Urothelium cell line (cell line): ENCODE measurements at regions not wholly inside any gene's neighbourhood (a gene's known extent, or its start where the extent isn't known, plus 50 kb on each side); places are given as distances from the start of the nearest gene placed in this dataset.

ENCODE experiments used
- DNase-seq: peaks from one replicate; pipeline ENCODE4 v3.0.0; 2011; ENCODE audit warnings: low spot score, mixed read lengths
- FAIRE-seq: peaks from 2 replicates; lab custom pipeline; 2011; peaks lifted over from hg19 to GRCh38; lab: Jason Lieb, UNC

- DNase-seq: no peak
- no peak for FAIRE-seq
These were observed 134.3 kb downstream of the TMEM132E start for GRCh38 chr17:34713687-34714086.

- DNase-seq: no peak
- FAIRE-seq: no peak
These were observed 133.3 kb downstream of the TMEM132E start for GRCh38 chr17:34712481-34713195.

GRCh38 chr17:34711646-34712045 lies 132.3 kb downstream of the TMEM132E start:
- DNase-seq (no peak), FAIRE-seq (no peak)

GRCh38 chr17:34710226-34710625 lies 130.8 kb downstream of the TMEM132E start:
- FAIRE-seq (no peak), DNase-seq (no peak)

- no peak for DNase-seq
- no peak for FAIRE-seq
These were observed 129.9 kb downstream of the TMEM132E start for GRCh38 chr17:34709158-34709754.

GRCh38 chr17:34706029-34706428 lies 126.6 kb downstream of the TMEM132E start:
- no peak for FAIRE-seq
- DNase-seq: peak; percentile 30

- FAIRE-seq (no peak), DNase-seq (peak; percentile 36)
These were observed 124.2 kb downstream of the TMEM132E start for GRCh38 chr17:34703533-34703932.

GRCh38 chr17:34699181-34699580 lies 119.8 kb downstream of the TMEM132E start:
- DNase-seq: no peak

GRCh38 chr17:34692920-34693319 lies 113.5 kb downstream of the TMEM132E start:
- FAIRE-seq (no peak), DNase-seq (no peak)

More at GRCh38 chr17:34699181-34699580, 119.8 kb downstream of the TMEM132E start:
- FAIRE-seq: no peak
